Stimulated activated CD4-positive, alpha-beta T cell treated with anti-CD3 and anti-CD28 coated beads, Interleukin-15, amount 100 ng/mL, for 1 hour (primary cell): ENCODE measurements at regions not wholly inside any gene's neighbourhood (a gene's known extent, or its start where the extent isn't known, plus 50 kb on each side); places are given as distances from the start of the nearest gene placed in this dataset.
"Not testable (repeated sequence)": the region's sequence is repeated elsewhere in the genome, so short reads cannot be mapped to it uniquely, and the experiment has no call there.

ENCODE experiments used
- DNase-seq, 2 donors: peaks; one replicate each; pipeline ENCODE4 v3.0.0-alpha.2; 2020; ENCODE audit warnings: low read depth in 1 of 2, low spot score in 1 of 2

DNA sequence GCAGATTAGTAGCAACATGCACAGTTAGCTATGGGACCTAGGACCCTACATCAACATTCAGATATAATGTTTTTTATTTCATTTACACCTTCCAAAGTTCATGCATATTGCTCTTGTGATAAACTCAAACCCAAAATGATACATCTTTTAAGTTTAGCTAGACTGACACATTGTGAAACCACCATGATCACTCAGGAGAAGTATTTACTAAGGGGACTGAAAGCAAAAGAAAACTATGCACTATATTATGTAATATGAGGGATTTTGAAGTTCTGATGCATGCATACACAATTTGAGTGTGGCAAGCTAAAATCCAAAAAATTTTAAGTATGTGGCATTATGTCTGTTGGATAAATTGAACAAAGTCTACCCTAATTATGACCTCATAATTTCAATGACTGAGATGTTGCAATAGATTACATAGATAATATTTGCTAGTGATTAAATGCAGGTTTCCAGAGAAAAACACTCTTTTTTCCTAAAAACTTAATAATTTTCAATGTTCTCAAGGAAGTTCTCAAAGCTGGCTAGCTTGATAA lies 914.8 kb upstream of the GRIA3 start:
- DNase-seq, result no peak

DNA sequence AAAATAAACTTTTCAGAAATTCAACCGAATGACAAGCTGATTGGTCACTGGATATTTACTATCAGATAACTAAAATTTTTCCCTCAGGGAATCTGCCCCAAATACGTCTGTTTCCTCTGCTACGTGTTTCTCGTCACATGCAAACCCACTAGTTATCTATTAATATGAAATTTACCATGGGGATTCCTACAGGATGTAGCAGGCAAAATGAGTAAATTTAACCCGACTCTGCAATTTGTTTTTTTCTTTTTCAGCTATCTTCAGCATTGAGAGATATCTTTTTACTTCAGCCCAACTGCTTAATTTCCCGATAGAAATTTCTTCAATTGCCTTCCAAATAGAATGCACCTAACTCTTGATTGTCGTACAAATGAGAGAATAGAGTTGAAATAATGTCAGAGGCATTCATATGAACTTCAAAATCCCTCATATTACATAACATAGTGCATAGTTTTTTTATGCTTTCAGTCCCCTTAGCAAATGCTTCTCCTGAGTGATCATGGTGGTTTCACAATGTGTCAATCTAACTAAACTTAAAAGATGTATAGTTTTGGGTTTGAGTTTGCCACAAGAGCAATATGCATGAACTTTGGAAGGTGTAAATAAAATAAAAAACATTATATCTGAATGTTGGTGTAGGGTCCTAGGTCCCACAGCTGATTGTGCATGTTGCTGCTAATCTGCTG lies 913.1 kb upstream of the GRIA3 start:
- DNase-seq, result no peak

DNA sequence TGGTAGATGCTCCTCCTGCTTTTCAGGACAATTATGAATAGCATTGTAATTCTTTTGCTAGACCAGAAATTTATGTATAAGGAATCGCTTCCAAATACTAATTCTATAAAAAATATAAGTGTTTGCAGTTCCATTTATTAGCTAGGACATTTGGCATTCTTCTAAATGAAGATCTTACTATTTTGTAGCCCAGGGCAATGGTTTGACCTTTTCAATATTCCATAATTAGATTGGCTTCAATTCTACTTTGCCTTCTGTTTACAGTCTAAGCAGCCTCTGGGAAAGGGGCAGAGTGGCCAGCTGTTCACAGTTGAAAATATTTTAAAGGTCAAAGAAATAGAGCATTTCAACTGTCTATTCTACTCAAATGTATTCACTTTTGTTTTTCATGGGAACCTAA lies 912.1 kb upstream of the GRIA3 start:
- no peak for DNase-seq

DNA sequence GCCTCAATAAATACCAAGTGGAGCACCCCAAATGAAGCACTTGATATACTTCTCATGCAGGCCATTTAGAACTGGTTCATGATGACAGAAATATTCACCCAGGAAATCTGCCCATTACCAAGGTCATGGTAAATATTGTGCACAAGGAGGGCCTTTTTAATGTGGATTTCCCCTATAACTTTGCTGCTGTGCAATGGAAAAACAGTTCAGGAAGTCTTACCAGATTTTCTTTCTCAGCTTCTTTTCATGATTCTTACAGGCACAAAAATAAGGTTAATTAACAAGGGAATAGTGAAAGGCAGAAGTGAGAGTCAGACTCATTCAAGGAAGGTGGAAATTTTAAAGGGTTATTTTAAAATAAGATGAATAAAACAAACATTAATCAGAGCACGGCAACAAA lies 904.3 kb upstream of the GRIA3 start:
- DNase-seq, result no peak

DNA sequence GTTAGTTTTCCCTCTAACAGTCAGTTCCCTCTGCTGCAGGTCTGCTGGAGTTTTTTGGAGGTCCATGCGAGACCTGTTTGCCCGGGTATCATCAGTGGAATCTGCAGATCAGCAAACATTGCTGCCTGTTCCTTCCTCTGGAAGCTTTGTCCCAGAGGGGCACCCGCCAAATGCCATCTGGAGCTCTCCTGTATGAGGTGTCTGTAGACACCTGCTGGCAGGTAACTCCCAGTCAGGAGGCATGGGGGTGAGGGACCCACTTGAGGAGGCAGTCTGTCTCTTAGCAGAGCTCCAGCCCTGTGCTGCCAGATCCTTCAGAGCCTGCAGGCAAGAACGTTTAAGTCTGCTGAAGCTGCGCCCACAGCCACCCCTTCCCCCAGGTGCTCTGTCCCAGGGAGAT lies 884.3 kb upstream of the GRIA3 start:
- DNase-seq, result not testable (repeated sequence)

GRCh38 chrX:122301491-122301890 lies 882.6 kb upstream of the GRIA3 start:
- DNase-seq, result no peak

DNA sequence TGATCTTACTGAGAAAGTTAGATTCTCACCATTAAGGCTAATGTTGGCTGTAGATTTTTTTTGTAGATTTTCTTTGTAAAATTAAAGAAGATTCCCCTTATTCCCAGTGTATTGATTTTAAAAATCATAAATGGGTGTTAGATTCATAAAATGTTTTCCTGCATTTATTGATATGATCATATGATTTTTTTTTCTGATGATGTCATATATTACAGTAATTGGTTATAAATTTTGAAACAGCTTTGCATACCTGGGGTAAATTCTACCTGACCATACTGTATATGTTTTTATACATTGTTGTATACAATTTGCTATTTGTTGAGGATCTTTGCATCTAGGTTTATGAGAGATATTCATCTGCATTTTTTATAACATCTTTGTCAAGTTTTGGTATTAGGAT lies 880.3 kb upstream of the GRIA3 start:
- no peak for DNase-seq

DNA sequence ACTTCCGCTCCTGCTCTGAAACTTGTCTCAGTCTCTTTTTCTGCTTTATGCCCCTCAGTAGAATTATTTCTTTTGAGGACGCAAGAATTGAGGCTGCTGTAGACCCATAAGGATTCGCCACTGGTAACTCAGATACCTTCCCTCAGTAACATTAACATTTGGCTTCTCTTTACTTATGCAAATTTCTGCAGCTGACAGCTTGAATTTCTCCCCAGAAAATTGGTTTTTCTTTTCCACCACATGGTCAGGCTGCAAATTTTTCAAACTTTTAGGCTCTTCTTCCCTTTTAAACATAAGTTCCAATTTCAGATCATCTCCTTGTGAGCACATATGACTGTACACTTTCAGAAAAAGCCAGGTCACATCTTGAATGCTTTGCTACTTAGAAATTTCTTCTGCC lies 839.3 kb upstream of the GRIA3 start:
- no peak for DNase-seq

- no peak for DNase-seq
These were observed 820.8 kb upstream of the GRIA3 start for GRCh38 chrX:122363112-122363795.

- not testable (repeated sequence) for DNase-seq
These were observed 808.5 kb upstream of the GRIA3 start for GRCh38 chrX:122375533-122375932.

- no peak for DNase-seq
These were observed 795.1 kb upstream of the GRIA3 start for GRCh38 chrX:122389005-122389404.

DNA sequence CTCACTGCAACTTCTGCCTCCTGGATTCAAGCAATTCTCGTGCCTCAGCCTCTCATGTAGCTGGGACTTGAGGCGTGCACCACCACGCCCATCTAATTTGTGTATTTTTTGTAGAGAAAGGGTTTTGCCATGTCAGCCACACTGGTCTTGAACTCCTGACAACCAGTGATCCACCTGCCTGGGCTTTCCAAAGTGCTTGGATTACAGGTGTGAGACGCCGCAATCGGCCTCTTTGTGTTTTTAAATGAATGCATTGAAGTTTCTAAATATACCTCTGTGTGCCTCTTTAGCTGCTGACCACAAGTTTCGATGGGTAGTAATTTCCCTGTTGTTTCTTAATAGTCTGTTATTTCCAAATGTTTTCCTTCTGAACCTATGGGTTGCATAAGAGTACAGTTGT lies 765.3 kb upstream of the GRIA3 start:
- no peak for DNase-seq

- no peak for DNase-seq
These were observed 762.5 kb upstream of the GRIA3 start for GRCh38 chrX:122421434-122422121.

DNA sequence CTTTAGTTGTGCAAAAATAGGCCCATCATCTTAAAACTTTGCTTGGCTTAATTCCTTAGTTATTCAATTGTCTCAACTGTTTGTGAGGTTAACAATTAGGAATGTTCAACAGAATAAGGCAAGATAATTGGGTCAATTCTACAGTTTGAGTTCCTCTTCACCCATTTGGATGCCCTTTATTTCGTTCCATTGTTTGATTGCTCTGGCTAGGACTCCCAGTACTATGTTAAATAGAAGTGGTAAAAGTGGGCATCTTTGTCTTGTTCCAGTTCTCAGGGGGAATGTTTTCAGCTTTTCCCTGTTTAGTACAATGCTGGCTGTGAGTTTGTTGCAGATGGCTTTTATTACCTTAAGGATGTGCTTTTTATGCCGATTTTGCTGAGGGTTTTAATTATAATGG lies 761.5 kb upstream of the GRIA3 start:
- DNase-seq, result no peak

DNA sequence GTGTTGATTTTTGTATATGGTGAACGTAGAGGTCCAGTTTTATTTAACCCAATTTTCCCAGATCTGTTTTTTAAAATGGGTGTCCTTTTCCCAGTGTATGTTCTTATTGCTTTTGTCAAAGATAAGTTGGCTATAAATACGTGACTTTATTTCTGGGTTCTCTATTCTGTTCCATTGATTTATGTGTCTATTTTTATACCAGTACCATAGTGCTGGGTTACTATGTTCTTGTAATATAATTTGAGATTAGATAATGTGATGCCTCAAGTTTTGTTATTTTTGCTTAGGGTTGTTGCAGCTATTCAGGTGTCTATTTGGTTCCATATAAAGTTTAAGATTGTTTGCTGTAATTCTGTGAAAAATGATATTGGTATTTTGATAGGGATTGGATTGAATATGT lies 749.1 kb upstream of the GRIA3 start:
- DNase-seq, result no peak

- no peak for DNase-seq
These were observed 744.2 kb upstream of the GRIA3 start for GRCh38 chrX:122439831-122440230.

GRCh38 chrX:122440832-122441231 lies 743.2 kb upstream of the GRIA3 start:
- no peak for DNase-seq

DNA sequence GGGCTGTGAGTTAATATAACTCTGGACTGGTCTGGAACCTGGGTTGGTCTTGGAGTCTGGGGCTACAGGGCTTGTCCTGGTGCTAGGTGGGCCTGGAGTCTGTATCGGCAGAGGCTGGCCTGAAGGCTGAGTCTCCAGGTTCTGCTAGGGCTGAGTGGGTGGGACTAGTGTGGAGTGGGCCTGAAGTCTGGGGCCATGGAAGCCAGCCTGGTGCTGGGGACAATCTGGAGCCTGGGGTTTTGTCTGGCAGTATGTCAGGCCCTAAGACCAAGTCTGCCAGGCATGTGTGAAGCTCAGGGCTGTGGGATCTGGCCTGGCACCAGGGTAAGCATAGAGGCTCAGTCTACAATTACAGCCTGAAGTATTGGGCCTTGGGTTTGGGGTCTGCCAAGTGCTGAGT lies 742.6 kb upstream of the GRIA3 start:
- no peak for DNase-seq

- DNase-seq, result no peak
These were observed 738.6 kb upstream of the GRIA3 start for GRCh38 chrX:122445466-122445865.

GRCh38 chrX:122464341-122464740 lies 719.7 kb upstream of the GRIA3 start:
- DNase-seq, result no peak

DNA sequence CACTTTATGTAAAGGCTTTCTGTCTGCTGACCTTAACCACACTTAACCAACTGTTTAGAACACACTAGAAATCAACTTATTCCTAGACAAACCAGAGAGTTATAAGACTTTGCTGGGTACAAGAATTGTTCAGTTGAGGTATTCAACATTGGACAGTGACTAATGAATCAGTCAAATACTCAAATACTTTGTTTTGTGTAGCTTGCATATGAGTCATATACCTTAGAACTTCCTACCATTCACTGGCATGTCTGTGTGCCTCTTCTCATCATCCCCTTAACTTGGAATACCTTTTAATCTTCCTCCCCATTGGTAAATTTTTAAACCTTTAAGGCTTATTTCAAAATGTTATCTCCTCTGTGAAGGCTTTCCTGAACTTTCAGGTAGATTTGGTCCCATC lies 708.8 kb upstream of the GRIA3 start:
- no peak for DNase-seq

DNA sequence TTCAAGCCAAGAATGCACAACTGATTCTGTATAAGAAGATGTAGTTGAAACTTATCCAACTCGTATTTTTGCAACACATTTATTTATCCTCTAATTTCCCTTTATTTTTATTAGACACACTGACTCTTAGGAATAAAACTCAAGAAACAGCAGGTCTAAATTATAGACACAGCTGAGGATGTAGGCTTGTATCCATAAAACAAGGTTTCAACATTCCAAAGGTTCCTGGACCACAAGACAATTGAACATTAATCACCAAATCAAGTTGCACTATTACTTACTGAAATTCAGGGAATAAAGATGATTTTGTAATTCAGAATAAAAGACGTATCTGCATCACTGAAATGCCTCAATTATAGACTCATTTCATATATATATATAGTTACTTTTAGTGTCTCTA lies 683.5 kb upstream of the GRIA3 start:
- no peak for DNase-seq
